HEK293 (cell line): ENCODE measurements at regions not wholly inside any gene's neighbourhood (a gene's known extent, or its start where the extent isn't known, plus 50 kb on each side); places are given as distances from the start of the nearest gene placed in this dataset.

Source experiments
- CTCF ChIA-PET: fragments of 350-600 bp; formaldehyde crosslinking; extraction: SDS; loops from one replicate; lab custom pipeline; 2021; ENCODE audit warnings: antibody characterized with exemption; lab: Yijun Ruan, JAX
- POLR2A ChIA-PET: fragments of 300-600 bp; formaldehyde crosslinking; extraction: SDS; loops from one replicate; lab custom pipeline; 2020; ENCODE audit warnings: antibody characterized with exemption, inconsistent platforms; lab: Yijun Ruan, JAX
- H3K27ac ChIP-seq: fragments of 200-500 bp; sonication (Bioruptor generic); 2 replicates; pipeline ENCODE4 v1.5.1; 2014; ENCODE audit warnings: low read depth, low read length, control low read depth, inconsistent platforms; ENCODE audit errors: extremely low read depth
- H3K36me3 ChIP-seq, 2 experiments: fragments of 200-500 bp in 1 of 2; sonication (Bioruptor generic) in 1 of 2; 1 replicate in 1 of 2; 2 replicates in 1 of 2; pipeline ENCODE4 v1.5.1; 2014 to 2017; ENCODE audit warnings: inconsistent platforms in 2 of 2, low read length in 2 of 2; ENCODE audit not compliant: control insufficient read depth in 2 of 2, insufficient read depth in 1 of 2
- H3K4me1 ChIP-seq: fragments of 200-500 bp; sonication (Bioruptor generic); 2 replicates; pipeline ENCODE4 v1.5.1; 2014; ENCODE audit warnings: mild to moderate bottlenecking, low read length, inconsistent platforms; ENCODE audit not compliant: control insufficient read depth, insufficient read depth
- H3K4me3 ChIP-seq: 2 replicates; pipeline ENCODE4 v1.5.1; 2011; ENCODE audit warnings: low read depth, mild to moderate bottlenecking, control low read depth, low read length, moderate library complexity
- H3K9me3 ChIP-seq: fragments of 200-500 bp; sonication (Bioruptor generic); 2 replicates; pipeline ENCODE4 v1.5.1; 2014; ENCODE audit warnings: low read depth, low read length, inconsistent platforms; ENCODE audit not compliant: control insufficient read depth, insufficient read depth
- KLF9 ChIP-seq: fragments of 450-650 bp; formaldehyde crosslinking; IDR thresholded peaks from 2 replicates; pipeline ENCODE4 v1.5.1; 2016; ENCODE audit warnings: missing biosample characterization, missing genetic modification characterization, low read depth
- MZF1 ChIP-seq: fragments of 450-650 bp; formaldehyde crosslinking; IDR thresholded peaks from 2 replicates; pipeline ENCODE4 v1.5.1; 2017; ENCODE audit warnings: missing biosample characterization, missing genetic modification characterization, borderline replicate concordance
- PRDM1 ChIP-seq: fragments of 450-650 bp; formaldehyde crosslinking; IDR thresholded peaks from 2 replicates; pipeline ENCODE4; 2016; ENCODE audit warnings: missing biosample characterization, missing genetic modification characterization
- TCF7L2 ChIP-seq: IDR thresholded peaks from 2 replicates; pipeline ENCODE4 v1.6.1; 2011; ENCODE audit warnings: low read depth, mild to moderate bottlenecking, inconsistent platforms, low read length, moderate library complexity, borderline replicate concordance
- ZNF146 ChIP-seq: fragments of 450-650 bp; formaldehyde crosslinking; IDR thresholded peaks from 2 replicates; pipeline ENCODE4 v1.5.1; 2016; ENCODE audit warnings: missing biosample characterization, missing genetic modification characterization
- ZNF223 ChIP-seq: fragments of 450-650 bp; formaldehyde crosslinking; IDR thresholded peaks from 2 replicates; pipeline ENCODE4 v1.5.1; 2016; ENCODE audit warnings: missing biosample characterization, missing genetic modification characterization
- ZNF266 ChIP-seq: fragments of 450-650 bp; formaldehyde crosslinking; IDR thresholded peaks from 2 replicates; pipeline ENCODE4 v1.5.1; 2016; ENCODE audit warnings: missing biosample characterization, missing genetic modification characterization, low read depth
- ZNF292 ChIP-seq: fragments of 450-650 bp; formaldehyde crosslinking; IDR thresholded peaks from 2 replicates; pipeline ENCODE4 v1.5.1; 2016; ENCODE audit warnings: low read depth, missing biosample characterization, missing genetic modification characterization, borderline replicate concordance
- ZNF670 ChIP-seq: fragments of 450-650 bp; formaldehyde crosslinking; IDR thresholded peaks from 2 replicates; pipeline ENCODE4 v1.5.1; 2016; ENCODE audit warnings: missing biosample characterization, missing genetic modification characterization, low read depth
- ZNF792 ChIP-seq: fragments of 450-650 bp; formaldehyde crosslinking; IDR thresholded peaks from 2 replicates; pipeline ENCODE4 v1.5.1; 2016; ENCODE audit warnings: missing biosample characterization, missing genetic modification characterization
- ZNF837 ChIP-seq: fragments of 450-650 bp; formaldehyde crosslinking; IDR thresholded peaks from 2 replicates; pipeline ENCODE4 v1.5.1; 2016; ENCODE audit warnings: missing biosample characterization, missing genetic modification characterization
- ZSCAN23 ChIP-seq: fragments of 450-650 bp; formaldehyde crosslinking; IDR thresholded peaks from 2 replicates; pipeline ENCODE4 v1.5.1; 2016; ENCODE audit warnings: missing biosample characterization, missing genetic modification characterization
- TF ChIP-seq, protein P1 (sequence below): fragments of 450-650 bp; IDR thresholded peaks from 2 replicates; pipeline ENCODE4 v1.5.1; 2018; ENCODE audit warnings: missing biosample characterization, missing genetic modification characterization
- TF ChIP-seq, protein P2 (sequence below): fragments of 450-650 bp; formaldehyde crosslinking; IDR thresholded peaks from 2 replicates; pipeline ENCODE4 v1.5.1; 2016; ENCODE audit warnings: missing biosample characterization, missing genetic modification characterization
- TF ChIP-seq, protein P3 (sequence below): fragments of 450-650 bp; formaldehyde crosslinking; IDR thresholded peaks from 2 replicates; pipeline ENCODE4 v1.5.1; 2016; ENCODE audit warnings: missing biosample characterization, missing genetic modification characterization
- TF ChIP-seq, protein P4 (sequence below): fragments of 450-650 bp; formaldehyde crosslinking; IDR thresholded peaks from 2 replicates; pipeline ENCODE4 v1.5.1; 2016; ENCODE audit warnings: missing biosample characterization, missing genetic modification characterization

DNA sequence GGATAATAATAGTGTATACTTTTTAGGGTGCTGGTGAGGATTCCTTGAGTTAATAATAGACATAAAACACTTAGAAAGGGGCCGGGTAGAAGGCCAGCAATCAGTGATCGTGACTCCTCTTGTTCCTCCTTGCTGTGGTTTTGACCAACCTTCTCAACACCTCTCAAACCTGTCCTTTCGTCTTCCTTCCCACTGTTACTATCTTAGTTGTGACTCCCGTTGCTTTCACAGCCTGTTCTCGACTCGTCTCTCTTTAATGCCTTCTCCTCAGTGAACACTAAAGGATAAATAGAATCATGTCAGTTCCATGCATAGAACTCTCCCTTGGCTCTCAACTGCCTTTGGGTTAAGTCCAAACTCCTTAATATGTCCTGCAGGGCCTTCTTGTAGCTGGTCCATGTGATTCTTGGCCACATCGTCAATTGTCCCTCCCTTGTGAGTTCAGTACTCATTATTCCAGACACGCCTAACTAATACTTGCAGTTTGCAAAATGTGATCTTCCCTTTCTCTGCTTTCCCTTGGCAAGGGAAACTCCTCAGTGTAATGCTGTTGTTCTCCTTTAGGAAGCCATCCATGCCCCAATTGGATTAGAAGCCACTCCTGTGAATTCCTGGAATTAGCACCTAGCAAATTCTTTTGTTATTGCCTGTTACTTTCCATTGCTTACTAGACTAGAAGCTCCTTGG, 164.9 kb downstream of the UTRN start (continued):
- TF ChIP-seq, protein P1, sequence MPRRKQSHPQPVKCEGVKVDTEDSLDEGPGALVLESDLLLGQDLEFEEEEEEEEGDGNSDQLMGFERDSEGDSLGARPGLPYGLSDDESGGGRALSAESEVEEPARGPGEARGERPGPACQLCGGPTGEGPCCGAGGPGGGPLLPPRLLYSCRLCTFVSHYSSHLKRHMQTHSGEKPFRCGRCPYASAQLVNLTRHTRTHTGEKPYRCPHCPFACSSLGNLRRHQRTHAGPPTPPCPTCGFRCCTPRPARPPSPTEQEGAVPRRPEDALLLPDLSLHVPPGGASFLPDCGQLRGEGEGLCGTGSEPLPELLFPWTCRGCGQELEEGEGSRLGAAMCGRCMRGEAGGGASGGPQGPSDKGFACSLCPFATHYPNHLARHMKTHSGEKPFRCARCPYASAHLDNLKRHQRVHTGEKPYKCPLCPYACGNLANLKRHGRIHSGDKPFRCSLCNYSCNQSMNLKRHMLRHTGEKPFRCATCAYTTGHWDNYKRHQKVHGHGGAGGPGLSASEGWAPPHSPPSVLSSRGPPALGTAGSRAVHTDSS (tag by site-specific recombination): no peak
- TF ChIP-seq KLF9 (tag by site-specific recombination) (no peak), ZNF792 (tag by site-specific recombination) (no peak), ZNF266 (no peak), ZSCAN23 (tag by site-specific recombination) (no peak), MZF1 (tag by site-specific recombination) (no peak), ZNF670 (no peak)
- TF ChIP-seq, protein P2, sequence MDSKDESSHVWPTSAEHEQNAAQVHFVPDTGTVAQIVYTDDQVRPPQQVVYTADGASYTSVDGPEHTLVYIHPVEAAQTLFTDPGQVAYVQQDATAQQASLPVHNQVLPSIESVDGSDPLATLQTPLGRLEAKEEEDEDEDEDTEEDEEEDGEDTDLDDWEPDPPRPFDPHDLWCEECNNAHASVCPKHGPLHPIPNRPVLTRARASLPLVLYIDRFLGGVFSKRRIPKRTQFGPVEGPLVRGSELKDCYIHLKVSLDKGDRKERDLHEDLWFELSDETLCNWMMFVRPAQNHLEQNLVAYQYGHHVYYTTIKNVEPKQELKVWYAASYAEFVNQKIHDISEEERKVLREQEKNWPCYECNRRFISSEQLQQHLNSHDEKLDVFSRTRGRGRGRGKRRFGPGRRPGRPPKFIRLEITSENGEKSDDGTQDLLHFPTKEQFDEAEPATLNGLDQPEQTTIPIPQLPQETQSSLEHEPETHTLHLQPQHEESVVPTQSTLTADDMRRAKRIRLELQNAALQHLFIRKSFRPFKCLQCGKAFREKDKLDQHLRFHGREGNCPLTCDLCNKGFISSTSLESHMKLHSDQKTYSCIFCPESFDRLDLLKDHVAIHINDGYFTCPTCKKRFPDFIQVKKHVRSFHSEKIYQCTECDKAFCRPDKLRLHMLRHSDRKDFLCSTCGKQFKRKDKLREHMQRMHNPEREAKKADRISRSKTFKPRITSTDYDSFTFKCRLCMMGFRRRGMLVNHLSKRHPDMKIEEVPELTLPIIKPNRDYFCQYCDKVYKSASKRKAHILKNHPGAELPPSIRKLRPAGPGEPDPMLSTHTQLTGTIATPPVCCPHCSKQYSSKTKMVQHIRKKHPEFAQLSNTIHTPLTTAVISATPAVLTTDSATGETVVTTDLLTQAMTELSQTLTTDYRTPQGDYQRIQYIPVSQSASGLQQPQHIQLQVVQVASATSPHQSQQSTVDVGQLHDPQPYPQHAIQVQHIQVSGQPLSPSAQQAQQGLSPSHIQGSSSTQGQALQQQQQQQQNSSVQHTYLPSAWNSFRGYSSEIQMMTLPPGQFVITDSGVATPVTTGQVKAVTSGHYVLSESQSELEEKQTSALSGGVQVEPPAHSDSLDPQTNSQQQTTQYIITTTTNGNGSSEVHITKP (tag by site-specific recombination): no peak

DNA sequence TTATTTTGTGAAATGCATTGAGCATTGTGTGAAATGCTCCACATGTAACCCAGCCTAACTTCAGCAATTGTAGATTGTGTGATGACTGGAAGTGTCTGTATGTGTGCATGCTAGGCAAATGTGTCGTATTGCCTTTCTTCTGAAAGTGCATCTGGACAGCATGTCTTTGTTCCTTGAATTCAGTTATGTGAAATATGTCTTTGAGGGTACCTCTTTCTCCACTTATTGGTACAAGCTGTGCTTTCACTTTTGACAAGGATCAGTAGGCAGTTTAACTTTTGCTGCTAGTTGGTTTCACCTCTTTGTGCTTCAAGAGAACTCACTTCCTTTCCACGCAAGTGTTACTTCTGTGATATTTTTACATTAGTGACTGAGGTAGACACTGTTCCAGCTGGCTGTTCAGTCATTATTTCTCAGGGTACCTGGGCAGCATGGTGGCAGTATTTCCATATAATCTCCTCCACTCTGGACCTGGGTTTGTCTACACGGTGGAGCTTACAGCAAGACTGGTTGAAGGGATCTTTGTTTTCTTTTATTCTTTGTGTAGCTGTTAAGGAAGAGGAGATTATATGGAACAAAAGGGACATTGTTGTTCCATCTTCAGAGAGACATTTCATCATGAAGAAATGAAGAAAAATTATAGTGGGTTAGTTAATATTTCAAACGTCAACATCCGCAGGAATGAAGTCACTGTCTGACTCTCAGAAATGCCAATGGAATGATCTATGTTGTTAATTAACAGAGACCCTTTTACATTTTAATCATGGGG, 175.4 kb downstream of the UTRN start:
- CTCF ChIA-PET: no interaction called here
- POLR2A ChIA-PET: no interaction called here
- Histone ChIP-seq H3K27ac (no peak overlapping the region), H3K36me3 (peaks cover 9 to 56% of the 10 kb centered on the region in 2 experiments), H3K9me3 (no peaks in the 10 kb centered on the region), H3K4me3 (no peak overlapping the region)
- TF ChIP-seq PRDM1 (tag by site-specific recombination): 0 out of 2 replicates have a peak, but pooled peaks have one; percentile 31
- TF ChIP-seq, protein P3, sequence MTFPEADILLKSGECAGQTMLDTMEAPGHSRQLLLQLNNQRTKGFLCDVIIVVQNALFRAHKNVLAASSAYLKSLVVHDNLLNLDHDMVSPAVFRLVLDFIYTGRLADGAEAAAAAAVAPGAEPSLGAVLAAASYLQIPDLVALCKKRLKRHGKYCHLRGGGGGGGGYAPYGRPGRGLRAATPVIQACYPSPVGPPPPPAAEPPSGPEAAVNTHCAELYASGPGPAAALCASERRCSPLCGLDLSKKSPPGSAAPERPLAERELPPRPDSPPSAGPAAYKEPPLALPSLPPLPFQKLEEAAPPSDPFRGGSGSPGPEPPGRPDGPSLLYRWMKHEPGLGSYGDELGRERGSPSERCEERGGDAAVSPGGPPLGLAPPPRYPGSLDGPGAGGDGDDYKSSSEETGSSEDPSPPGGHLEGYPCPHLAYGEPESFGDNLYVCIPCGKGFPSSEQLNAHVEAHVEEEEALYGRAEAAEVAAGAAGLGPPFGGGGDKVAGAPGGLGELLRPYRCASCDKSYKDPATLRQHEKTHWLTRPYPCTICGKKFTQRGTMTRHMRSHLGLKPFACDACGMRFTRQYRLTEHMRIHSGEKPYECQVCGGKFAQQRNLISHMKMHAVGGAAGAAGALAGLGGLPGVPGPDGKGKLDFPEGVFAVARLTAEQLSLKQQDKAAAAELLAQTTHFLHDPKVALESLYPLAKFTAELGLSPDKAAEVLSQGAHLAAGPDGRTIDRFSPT: no peak
- TF ChIP-seq, all 188 proteins: peak for 1
- no peaks in the 10 kb centered on the region for H3K4me1 ChIP-seq

DNA sequence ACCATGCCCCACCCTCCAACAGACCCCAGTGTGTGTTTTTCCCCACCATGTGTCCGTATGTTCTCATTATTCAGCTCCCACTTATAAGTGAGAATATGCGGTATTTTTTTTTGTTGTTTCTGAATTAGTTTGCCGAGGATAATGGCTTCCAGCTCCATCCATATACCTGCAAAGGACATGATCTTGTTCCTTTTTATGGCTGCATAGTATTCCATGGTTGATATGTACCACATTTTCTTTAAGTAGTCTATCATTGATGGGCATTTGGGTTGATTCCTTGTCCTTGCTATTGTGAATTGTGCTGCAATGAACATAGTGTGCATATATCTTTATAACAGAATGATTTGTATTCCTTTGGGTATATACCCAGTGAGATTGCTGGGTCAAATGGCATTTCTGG, 176.9 kb downstream of the UTRN start:
- H3K4me3 ChIP-seq: no peak overlapping the region
- ChIA-PET CTCF (no interaction called here), POLR2A (no interaction called here)
- peaks cover 9 to 57% of the 10 kb centered on the region in 2 experiments for H3K36me3 ChIP-seq
- H3K27ac ChIP-seq: no peak overlapping the region
- TF ChIP-seq ZNF292 (tag by site-specific recombination): no peak
- TF ChIP-seq, protein P4, sequence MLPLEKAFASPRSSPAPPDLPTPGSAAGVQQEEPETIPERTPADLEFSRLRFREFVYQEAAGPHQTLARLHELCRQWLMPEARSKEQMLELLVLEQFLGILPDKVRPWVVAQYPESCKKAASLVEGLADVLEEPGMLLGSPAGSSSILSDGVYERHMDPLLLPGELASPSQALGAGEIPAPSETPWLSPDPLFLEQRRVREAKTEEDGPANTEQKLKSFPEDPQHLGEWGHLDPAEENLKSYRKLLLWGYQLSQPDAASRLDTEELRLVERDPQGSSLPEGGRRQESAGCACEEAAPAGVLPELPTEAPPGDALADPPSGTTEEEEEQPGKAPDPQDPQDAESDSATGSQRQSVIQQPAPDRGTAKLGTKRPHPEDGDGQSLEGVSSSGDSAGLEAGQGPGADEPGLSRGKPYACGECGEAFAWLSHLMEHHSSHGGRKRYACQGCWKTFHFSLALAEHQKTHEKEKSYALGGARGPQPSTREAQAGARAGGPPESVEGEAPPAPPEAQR (tag by site-specific recombination): no peak
- TF ChIP-seq ZNF837: no peak
- no peak for TF ChIP-seq ZNF223 (tag by site-specific recombination)
- peak; percentile 74 for TF ChIP-seq ZNF146
- TF ChIP-seq TCF7L2: no peak
- TF ChIP-seq, all 188 proteins: peak for 1
- Histone ChIP-seq H3K9me3 (no peaks in the 10 kb centered on the region), H3K4me1 (no peaks in the 10 kb centered on the region)
